ENCODE measurements at regions not wholly inside any gene's neighbourhood (a gene's known extent, or its start where the extent isn't known, plus 50 kb on each side); places are given as distances from the start of the nearest gene placed in this dataset.

- 24 to 30% (median 25%) methylated on average over 3 of the region's 3 CpGs for WGBS, 3 donors
- no peak for TF ChIP-seq CTCF (IDR thresholded peaks at IDR 0.05)
- TF ChIP-seq POLR2A (IDR thresholded peaks at IDR 0.05) = no peak
- no peak for TF ChIP-seq EP300 (IDR thresholded peaks at IDR 0.05)
- no peaks in the 10 kb centered on the region for H3K9me3 ChIP-seq
- no peak overlapping the region for H3K27ac ChIP-seq
- H3K4me3 ChIP-seq = no peak overlapping the region
- no peak for DNase-seq
- intact Hi-C loops (cut with DNase I) = no loop called here
- H3K36me3 ChIP-seq = no peaks in the 10 kb centered on the region
- H3K4me1 ChIP-seq (ENCODE audit: insufficient read depth) = no peaks in the 10 kb centered on the region
- no peaks in the 10 kb centered on the region for H3K27me3 ChIP-seq
These were observed 108.9 kb upstream of the ZMIZ1 start for GRCh38 chr10:78959924-78960285.

- DNase-seq = peak; percentile 80 to 89 (median 83)
- H3K4me1 ChIP-seq (ENCODE audit: insufficient read depth) = no peaks in the 10 kb centered on the region
- no peaks in the 10 kb centered on the region for H3K27me3 ChIP-seq
- TF ChIP-seq POLR2A (IDR thresholded peaks at IDR 0.05) (no peak), EP300 (IDR thresholded peaks at IDR 0.05) (no peak), CTCF (IDR thresholded peaks at IDR 0.05) (no peak)
- no peak overlapping the region for H3K4me3 ChIP-seq
- intact Hi-C loops (cut with DNase I) = no loop called here
- H3K36me3 ChIP-seq = no peaks in the 10 kb centered on the region
- H3K27ac ChIP-seq = peak overlapping the region in 1 of 2 donors; percentile 41
- WGBS, 3 donors = 14 to 20% (median 16%) methylated on average over 7 of the region's 7 CpGs
- H3K9me3 ChIP-seq = no peaks in the 10 kb centered on the region
These were observed 108.4 kb upstream of the ZMIZ1 start for GRCh38 chr10:78960316-78960800.

- no peak for DNase-seq
- WGBS, 3 donors = 94 to 96% (median 95%) methylated on average over 4 of the region's 4 CpGs
- TF ChIP-seq CTCF (IDR thresholded peaks at IDR 0.05) (no peak), EP300 (IDR thresholded peaks at IDR 0.05) (no peak)
- Histone ChIP-seq H3K27ac (no peak overlapping the region), H3K9me3 (no peaks in the 10 kb centered on the region), H3K36me3 (no peaks in the 10 kb centered on the region), H3K27me3 (no peaks in the 10 kb centered on the region), H3K4me1 (ENCODE audit: insufficient read depth) (no peaks in the 10 kb centered on the region), H3K4me3 (no peak overlapping the region)
- intact Hi-C loops (cut with DNase I) = no loop called here
These were observed 107.0 kb upstream of the ZMIZ1 start for GRCh38 chr10:78961760-78962159.

GRCh38 chr10:78963074-78964034, 105.4 kb upstream of the ZMIZ1 start:
- no peak for DNase-seq
- Histone ChIP-seq H3K36me3 (no peaks in the 10 kb centered on the region), H3K9me3 (no peaks in the 10 kb centered on the region), H3K4me3 (no peak overlapping the region), H3K27me3 (no peaks in the 10 kb centered on the region), H3K27ac (no peak overlapping the region), H3K4me1 (ENCODE audit: insufficient read depth) (no peaks in the 10 kb centered on the region)
- TF ChIP-seq EP300 (IDR thresholded peaks at IDR 0.05) (no peak), CTCF (IDR thresholded peaks at IDR 0.05) (no peak), POLR2A (IDR thresholded peaks at IDR 0.05) (no peak)
- WGBS, 3 donors = 81 to 97% (median 83%) methylated on average over 20 to 27 of the region's 27 CpGs
- intact Hi-C loops (cut with DNase I) = no loop called here
